Endodermal cell (in vitro differentiated cells): ENCODE measurements at regions not wholly inside any gene's neighbourhood (a gene's known extent, or its start where the extent isn't known, plus 50 kb on each side); places are given as distances from the start of the nearest gene placed in this dataset.

Experiments
- DNase-seq: peaks from one replicate; pipeline ENCODE4 v3.0.0-alpha.2; 2017
- H3K27ac ChIP-seq: 2 replicates; pipeline ENCODE4 v1.5.1; 2013; ENCODE audit warnings: mild to moderate bottlenecking, low read depth, low read length, moderate library complexity
- H3K27me3 ChIP-seq: 2 replicates; pipeline ENCODE4 v1.6.1; 2013; ENCODE audit warnings: mild to moderate bottlenecking, low read length, moderate library complexity; ENCODE audit not compliant: insufficient read depth, control insufficient read depth, poor library complexity, severe bottlenecking
- H3K36me3 ChIP-seq: 2 replicates; pipeline ENCODE4 v1.7.0; 2013; ENCODE audit warnings: mild to moderate bottlenecking, low read length, moderate library complexity; ENCODE audit not compliant: control insufficient read depth, insufficient read depth
- H3K4me1 ChIP-seq: one replicate; pipeline ENCODE4 v1.7.0; 2013; ENCODE audit warnings: low read length; ENCODE audit not compliant: control insufficient read depth, insufficient read depth
- H3K4me3 ChIP-seq: 2 replicates; pipeline ENCODE4 v1.5.1; 2013; ENCODE audit warnings: mild to moderate bottlenecking, low read length, moderate library complexity
- H3K9ac ChIP-seq: 2 replicates; pipeline ENCODE4 v1.6.1; 2013; ENCODE audit warnings: mild to moderate bottlenecking, low read length, moderate library complexity; ENCODE audit not compliant: poor library complexity, severe bottlenecking; ENCODE audit errors: extremely low read depth
- H3K9me3 ChIP-seq: 2 replicates; pipeline ENCODE4 v1.6.1; 2013; ENCODE audit warnings: mild to moderate bottlenecking, low read length, moderate library complexity; ENCODE audit not compliant: control insufficient read depth
- H3K27ac Mint-ChIP-seq: 2 replicates; pipeline ENCODE4 v1.8.0; 2020; ENCODE audit warnings: mixed read lengths
- H3K27me3 Mint-ChIP-seq: 2 replicates; pipeline ENCODE4 v1.8.0; 2021; ENCODE audit warnings: mild to moderate bottlenecking, mixed read lengths; ENCODE audit not compliant: insufficient read depth
- H3K36me3 Mint-ChIP-seq: 2 replicates; pipeline ENCODE4 v1.8.0; 2020; ENCODE audit warnings: low read depth, mixed read lengths
- H3K4me1 Mint-ChIP-seq: 2 replicates; pipeline ENCODE4 v1.8.0; 2020; ENCODE audit warnings: mixed read lengths
- H3K4me3 Mint-ChIP-seq: 2 replicates; pipeline ENCODE4 v1.8.0; 2020; ENCODE audit warnings: mild to moderate bottlenecking, moderate library complexity, mixed read lengths
- H3K9me3 Mint-ChIP-seq: 2 replicates; pipeline ENCODE4 v1.8.0; 2020; ENCODE audit warnings: mild to moderate bottlenecking, mixed read lengths
- WGBS, 2 experiments: methylation state at CpG; one replicate each; pipeline versions ENCODE4 v1.1.5 to v1.1.7; 2013; ENCODE audit warnings: missing lambda C conversion rate in 2 of 2, mixed read lengths in 1 of 2; ENCODE audit not compliant: insufficient coverage in 1 of 2, insufficient read length in 1 of 2; 5-methylcytosine and 5-hydroxymethylcytosine counted together
- TF ChIP-seq, protein P1 (sequence below): fragments of 200-600 bp; sonication (generic); conservative IDR thresholded peaks from 2 replicates; pipeline ENCODE4 v1.5.0; 2021; ENCODE audit warnings: antibody characterized with exemption, mild to moderate bottlenecking

DNA sequence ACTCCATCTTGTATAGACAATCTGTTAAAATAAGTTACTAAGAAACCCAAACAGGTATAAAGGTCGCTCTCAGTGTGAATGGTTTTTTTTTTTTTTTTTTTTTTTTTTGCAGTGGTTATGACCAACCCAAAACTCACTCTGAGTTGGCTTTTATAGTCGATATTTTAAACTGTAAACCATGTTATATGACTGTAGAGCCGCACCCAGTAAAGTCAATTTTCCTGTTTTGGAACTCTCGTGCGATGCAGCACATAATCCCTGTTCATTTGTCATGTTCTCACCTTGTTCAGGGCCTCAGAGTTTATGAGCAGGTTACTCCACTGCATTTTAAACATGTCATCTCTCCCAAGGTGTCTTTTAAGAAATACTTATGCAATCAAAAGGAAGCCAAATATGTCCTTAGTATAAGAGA, 112.5 kb downstream of the KLF5 start:
- H3K36me3 ChIP-seq = no peaks in the 10 kb centered on the region

GRCh38 chr13:73169971-73170370, 111.2 kb downstream of the KLF5 start:
- no peak overlapping the region for H3K4me3 Mint-ChIP-seq
- no peak overlapping the region for H3K27ac Mint-ChIP-seq
- H3K36me3 Mint-ChIP-seq = no peaks in the 10 kb centered on the region
- no peak overlapping the region for H3K27ac ChIP-seq
- H3K36me3 ChIP-seq = no peaks in the 10 kb centered on the region
- no peaks in the 10 kb centered on the region for H3K27me3 Mint-ChIP-seq
- no peak overlapping the region for H3K9ac ChIP-seq
- H3K9me3 ChIP-seq = no peaks in the 10 kb centered on the region
- H3K27me3 ChIP-seq = no peaks in the 10 kb centered on the region
- 22% methylated on average over 2 of the region's 2 CpGs; no CpG with 5 or more reads in 1 of the 2 experiments for WGBS, 2 experiments
- DNase-seq = peak; percentile 64
- no peaks in the 10 kb centered on the region for H3K9me3 Mint-ChIP-seq
- TF ChIP-seq, protein P1, sequence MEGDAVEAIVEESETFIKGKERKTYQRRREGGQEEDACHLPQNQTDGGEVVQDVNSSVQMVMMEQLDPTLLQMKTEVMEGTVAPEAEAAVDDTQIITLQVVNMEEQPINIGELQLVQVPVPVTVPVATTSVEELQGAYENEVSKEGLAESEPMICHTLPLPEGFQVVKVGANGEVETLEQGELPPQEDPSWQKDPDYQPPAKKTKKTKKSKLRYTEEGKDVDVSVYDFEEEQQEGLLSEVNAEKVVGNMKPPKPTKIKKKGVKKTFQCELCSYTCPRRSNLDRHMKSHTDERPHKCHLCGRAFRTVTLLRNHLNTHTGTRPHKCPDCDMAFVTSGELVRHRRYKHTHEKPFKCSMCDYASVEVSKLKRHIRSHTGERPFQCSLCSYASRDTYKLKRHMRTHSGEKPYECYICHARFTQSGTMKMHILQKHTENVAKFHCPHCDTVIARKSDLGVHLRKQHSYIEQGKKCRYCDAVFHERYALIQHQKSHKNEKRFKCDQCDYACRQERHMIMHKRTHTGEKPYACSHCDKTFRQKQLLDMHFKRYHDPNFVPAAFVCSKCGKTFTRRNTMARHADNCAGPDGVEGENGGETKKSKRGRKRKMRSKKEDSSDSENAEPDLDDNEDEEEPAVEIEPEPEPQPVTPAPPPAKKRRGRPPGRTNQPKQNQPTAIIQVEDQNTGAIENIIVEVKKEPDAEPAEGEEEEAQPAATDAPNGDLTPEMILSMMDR = no peak
- peaks cover 34% of the 10 kb centered on the region for H3K4me1 ChIP-seq
- no peak overlapping the region for H3K4me3 ChIP-seq
- H3K4me1 Mint-ChIP-seq = peaks cover 51% of the 10 kb centered on the region

More for the DNA sequence above, 112.5 kb downstream of the KLF5 start:
- no peak for DNase-seq
- no peak overlapping the region for H3K27ac ChIP-seq
- TF ChIP-seq, protein P1 = no peak
- H3K9me3 ChIP-seq = no peaks in the 10 kb centered on the region
- no peak overlapping the region for H3K4me3 ChIP-seq
- H3K27me3 ChIP-seq = no peaks in the 10 kb centered on the region
- peaks cover 55% of the 10 kb centered on the region for H3K4me1 Mint-ChIP-seq
- WGBS, 2 experiments = 96 to 100% methylated on average over 4 to 5 of the region's 5 CpGs
- H3K9ac ChIP-seq = no peak overlapping the region
- no peak overlapping the region for H3K27ac Mint-ChIP-seq
- H3K36me3 Mint-ChIP-seq = no peaks in the 10 kb centered on the region
- no peak overlapping the region for H3K4me3 Mint-ChIP-seq
- H3K27me3 Mint-ChIP-seq = no peaks in the 10 kb centered on the region
- H3K4me1 ChIP-seq = peaks cover 37% of the 10 kb centered on the region
- no peaks in the 10 kb centered on the region for H3K9me3 Mint-ChIP-seq

GRCh38 chr13:73168953-73169401, 110.2 kb downstream of the KLF5 start:
- Histone ChIP-seq H3K27ac (no peak overlapping the region), H3K4me3 (no peak overlapping the region), H3K9ac (no peak overlapping the region), H3K27me3 (no peaks in the 10 kb centered on the region), H3K4me1 (peaks cover 31% of the 10 kb centered on the region), H3K36me3 (no peaks in the 10 kb centered on the region), H3K9me3 (no peaks in the 10 kb centered on the region)
- no peaks in the 10 kb centered on the region for H3K9me3 Mint-ChIP-seq
- TF ChIP-seq, protein P1 = no peak
- H3K36me3 Mint-ChIP-seq = no peaks in the 10 kb centered on the region
- H3K4me1 Mint-ChIP-seq = peaks cover 43% of the 10 kb centered on the region
- peak overlapping the region; percentile 59 for H3K27ac Mint-ChIP-seq
- DNase-seq = peak; percentile 58
- H3K27me3 Mint-ChIP-seq = no peaks in the 10 kb centered on the region
- no peak overlapping the region for H3K4me3 Mint-ChIP-seq
- WGBS, 2 experiments = 86 to 92% methylated on average over 5 to 8 of the region's 8 CpGs
